Neural cell (in vitro differentiated cells): ENCODE measurements at regions not wholly inside any gene's neighbourhood (a gene's known extent, or its start where the extent isn't known, plus 50 kb on each side); places are given as distances from the start of the nearest gene placed in this dataset.

ENCODE experiments used
- H2AFZ ChIP-seq: fragments of 200-600, 300-800 bp; sonication (generic), shearing (Covaris generic); 2 replicates; pipeline ENCODE4 v1.6.0; 2014; ENCODE audit warnings: low read depth, mild to moderate bottlenecking, antibody characterized with exemption, low read length, moderate library complexity
- H3F3A ChIP-seq: fragments of 200-600 bp; shearing (Covaris generic); 2 replicates; pipeline ENCODE4 v1.6.1; 2016; ENCODE audit warnings: mild to moderate bottlenecking, moderate library complexity, mixed read lengths, antibody characterized with exemption, low read length; ENCODE audit not compliant: insufficient read depth, poor library complexity, severe bottlenecking
- H3K27ac ChIP-seq: fragments of 200-600, 300-800 bp; sonication (generic), shearing (Covaris generic); 2 replicates; pipeline ENCODE4 v1.5.1; 2014; ENCODE audit warnings: mild to moderate bottlenecking, low read length, moderate library complexity
- H3K27me3 ChIP-seq: fragments of 300-800, 200-600 bp; sonication (generic), shearing (Covaris generic); 2 replicates; pipeline ENCODE4 v1.6.0; 2014; ENCODE audit warnings: mild to moderate bottlenecking, low read depth, low read length, moderate library complexity; ENCODE audit not compliant: insufficient read depth
- H3K36me3 ChIP-seq: fragments of 300-800, 200-600 bp; sonication (generic), shearing (Covaris generic); 2 replicates; pipeline ENCODE4 v1.5.1; 2014; ENCODE audit warnings: mild to moderate bottlenecking, antibody characterized with exemption, low read length, moderate library complexity; ENCODE audit not compliant: insufficient read depth
- H3K4me2 ChIP-seq: fragments of 300-800, 200-600 bp; sonication (generic), shearing (Covaris generic); 2 replicates; pipeline ENCODE4 v1.6.0; 2014; ENCODE audit warnings: mild to moderate bottlenecking, low read length
- H3K4me3 ChIP-seq: fragments of 300-800, 200-600 bp; sonication (generic), shearing (Covaris generic); 2 replicates; pipeline ENCODE4 v1.5.1; 2014; ENCODE audit warnings: mild to moderate bottlenecking, low read length, moderate library complexity
- H3K79me2 ChIP-seq: fragments of 200-600 bp; shearing (Covaris generic); replicated peaks from 2 replicates; pipeline ENCODE4 v1.6.0; 2014; ENCODE audit warnings: mild to moderate bottlenecking, low read length, moderate library complexity; ENCODE audit not compliant: insufficient read depth
- H3K9ac ChIP-seq: fragments of 300-800, 200-600 bp; sonication (generic), shearing (Covaris generic); 2 replicates; pipeline ENCODE4 v1.6.1; 2016; ENCODE audit warnings: mild to moderate bottlenecking, low read length, mixed read lengths
- H3K9me2 ChIP-seq: fragments of 200-600 bp; shearing (Covaris generic); 2 replicates; pipeline ENCODE4 v1.6.1; 2016; ENCODE audit warnings: mild to moderate bottlenecking, low read length, mixed read lengths; ENCODE audit not compliant: insufficient read depth
- H3K9me3 ChIP-seq: fragments of 200-600, 300-800 bp; sonication (generic), shearing (Covaris generic); 2 replicates; pipeline ENCODE4 v1.6.1; 2016; ENCODE audit warnings: mild to moderate bottlenecking, mixed run types, low read length, moderate library complexity, mixed read lengths
- H4K20me1 ChIP-seq: fragments of 200-600 bp; shearing (Covaris generic); 2 replicates; pipeline ENCODE4 v1.6.1; 2016; ENCODE audit warnings: mild to moderate bottlenecking, mixed run types; ENCODE audit not compliant: insufficient read depth
- EP300 ChIP-seq: fragments of 450-650 bp; conservative IDR thresholded peaks from 2 replicates; pipeline ENCODE4 v1.6.1; 2014; ENCODE audit warnings: antibody characterized with exemption, mild to moderate bottlenecking, moderate library complexity; ENCODE audit not compliant: poor library complexity, severe bottlenecking
- EZH2 ChIP-seq: fragments of 200-600, 300-800 bp; shearing (Covaris generic), sonication (generic); IDR thresholded peaks from 2 replicates; pipeline ENCODE4 v1.6.1; 2014; ENCODE audit warnings: antibody characterized with exemption, low read length, borderline replicate concordance, mild to moderate bottlenecking; ENCODE audit not compliant: insufficient read depth, poor library complexity, severe bottlenecking
- MXI1 ChIP-seq: fragments of 450-650 bp; conservative IDR thresholded peaks from 2 replicates; pipeline ENCODE4 v1.6.1; 2014; ENCODE audit warnings: antibody characterized with exemption, mild to moderate bottlenecking; ENCODE audit not compliant: poor library complexity, severe bottlenecking
- POLR2AphosphoS5 ChIP-seq: IDR thresholded peaks from 2 replicates; pipeline ENCODE4 v1.6.1; 2012
- RAD21 ChIP-seq: fragments of 450-650 bp; conservative IDR thresholded peaks from 2 replicates; pipeline ENCODE4 v1.6.1; 2014; ENCODE audit warnings: antibody characterized with exemption, mild to moderate bottlenecking, moderate library complexity
- SMC3 ChIP-seq: fragments of 450-650 bp; conservative IDR thresholded peaks from 2 replicates; pipeline ENCODE4 v1.6.1; 2014; ENCODE audit warnings: antibody characterized with exemption, mild to moderate bottlenecking, moderate library complexity; ENCODE audit not compliant: poor library complexity
- TAF1 ChIP-seq: IDR thresholded peaks from 2 replicates; pipeline ENCODE4 v1.6.1; 2012; ENCODE audit warnings: low read depth
- TF ChIP-seq, protein P1 (sequence below): IDR thresholded peaks from 2 replicates; pipeline ENCODE4 v1.6.1; 2012; ENCODE audit warnings: borderline replicate concordance
- TF ChIP-seq, protein P2 (sequence below): fragments of 450-650 bp; IDR thresholded peaks from 2 replicates; pipeline ENCODE4 v1.5.1; 2014; ENCODE audit warnings: antibody characterized with exemption, mild to moderate bottlenecking, moderate library complexity; ENCODE audit not compliant: poor library complexity, severe bottlenecking

DNA sequence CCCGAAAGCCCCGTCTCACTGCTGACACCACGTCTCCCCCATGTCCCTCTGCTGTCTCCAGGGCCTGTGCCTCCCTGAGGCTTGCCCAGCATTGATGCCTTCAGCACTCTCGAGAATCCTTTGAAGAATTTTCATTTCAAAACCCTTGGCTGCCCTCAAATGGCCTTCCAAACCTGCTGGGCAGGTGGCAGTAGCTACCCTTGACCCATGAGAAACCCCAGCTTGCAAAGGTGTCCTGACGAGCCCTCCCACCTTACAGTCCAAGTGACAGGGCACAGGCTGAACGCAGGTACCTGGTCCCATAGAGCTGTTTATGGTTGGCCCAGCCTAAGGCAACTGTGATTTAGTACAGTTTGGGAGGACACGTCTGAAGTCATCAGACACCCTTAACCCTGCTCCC lies 97.2 kb upstream of the SPIN1 start:
- Histone ChIP-seq H3K9me3 (no peaks in the 10 kb centered on the region), H3K9ac (no peak overlapping the region), H3K4me3 (no peak overlapping the region), H4K20me1 (no peaks in the 10 kb centered on the region), H3F3A (no peaks in the 10 kb centered on the region), H3K27me3 (no peaks in the 10 kb centered on the region), H3K27ac (no peak overlapping the region), H3K9me2 (no peaks in the 10 kb centered on the region), H3K36me3 (no peaks in the 10 kb centered on the region), H2AFZ (no peak overlapping the region), H3K4me2 (peak overlapping the region; percentile 8), H3K79me2 (no peaks in the 10 kb centered on the region)
- TF ChIP-seq, protein P1, sequence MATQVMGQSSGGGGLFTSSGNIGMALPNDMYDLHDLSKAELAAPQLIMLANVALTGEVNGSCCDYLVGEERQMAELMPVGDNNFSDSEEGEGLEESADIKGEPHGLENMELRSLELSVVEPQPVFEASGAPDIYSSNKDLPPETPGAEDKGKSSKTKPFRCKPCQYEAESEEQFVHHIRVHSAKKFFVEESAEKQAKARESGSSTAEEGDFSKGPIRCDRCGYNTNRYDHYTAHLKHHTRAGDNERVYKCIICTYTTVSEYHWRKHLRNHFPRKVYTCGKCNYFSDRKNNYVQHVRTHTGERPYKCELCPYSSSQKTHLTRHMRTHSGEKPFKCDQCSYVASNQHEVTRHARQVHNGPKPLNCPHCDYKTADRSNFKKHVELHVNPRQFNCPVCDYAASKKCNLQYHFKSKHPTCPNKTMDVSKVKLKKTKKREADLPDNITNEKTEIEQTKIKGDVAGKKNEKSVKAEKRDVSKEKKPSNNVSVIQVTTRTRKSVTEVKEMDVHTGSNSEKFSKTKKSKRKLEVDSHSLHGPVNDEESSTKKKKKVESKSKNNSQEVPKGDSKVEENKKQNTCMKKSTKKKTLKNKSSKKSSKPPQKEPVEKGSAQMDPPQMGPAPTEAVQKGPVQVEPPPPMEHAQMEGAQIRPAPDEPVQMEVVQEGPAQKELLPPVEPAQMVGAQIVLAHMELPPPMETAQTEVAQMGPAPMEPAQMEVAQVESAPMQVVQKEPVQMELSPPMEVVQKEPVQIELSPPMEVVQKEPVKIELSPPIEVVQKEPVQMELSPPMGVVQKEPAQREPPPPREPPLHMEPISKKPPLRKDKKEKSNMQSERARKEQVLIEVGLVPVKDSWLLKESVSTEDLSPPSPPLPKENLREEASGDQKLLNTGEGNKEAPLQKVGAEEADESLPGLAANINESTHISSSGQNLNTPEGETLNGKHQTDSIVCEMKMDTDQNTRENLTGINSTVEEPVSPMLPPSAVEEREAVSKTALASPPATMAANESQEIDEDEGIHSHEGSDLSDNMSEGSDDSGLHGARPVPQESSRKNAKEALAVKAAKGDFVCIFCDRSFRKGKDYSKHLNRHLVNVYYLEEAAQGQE, result no peak
- TF ChIP-seq SMC3 (no peak), EZH2 (no peak), MXI1 (no peak), TAF1 (no peak), POLR2AphosphoS5 (no peak), RAD21 (no peak), EP300 (no peak)
- TF ChIP-seq, protein P2, sequence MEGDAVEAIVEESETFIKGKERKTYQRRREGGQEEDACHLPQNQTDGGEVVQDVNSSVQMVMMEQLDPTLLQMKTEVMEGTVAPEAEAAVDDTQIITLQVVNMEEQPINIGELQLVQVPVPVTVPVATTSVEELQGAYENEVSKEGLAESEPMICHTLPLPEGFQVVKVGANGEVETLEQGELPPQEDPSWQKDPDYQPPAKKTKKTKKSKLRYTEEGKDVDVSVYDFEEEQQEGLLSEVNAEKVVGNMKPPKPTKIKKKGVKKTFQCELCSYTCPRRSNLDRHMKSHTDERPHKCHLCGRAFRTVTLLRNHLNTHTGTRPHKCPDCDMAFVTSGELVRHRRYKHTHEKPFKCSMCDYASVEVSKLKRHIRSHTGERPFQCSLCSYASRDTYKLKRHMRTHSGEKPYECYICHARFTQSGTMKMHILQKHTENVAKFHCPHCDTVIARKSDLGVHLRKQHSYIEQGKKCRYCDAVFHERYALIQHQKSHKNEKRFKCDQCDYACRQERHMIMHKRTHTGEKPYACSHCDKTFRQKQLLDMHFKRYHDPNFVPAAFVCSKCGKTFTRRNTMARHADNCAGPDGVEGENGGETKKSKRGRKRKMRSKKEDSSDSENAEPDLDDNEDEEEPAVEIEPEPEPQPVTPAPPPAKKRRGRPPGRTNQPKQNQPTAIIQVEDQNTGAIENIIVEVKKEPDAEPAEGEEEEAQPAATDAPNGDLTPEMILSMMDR, result no peak

DNA sequence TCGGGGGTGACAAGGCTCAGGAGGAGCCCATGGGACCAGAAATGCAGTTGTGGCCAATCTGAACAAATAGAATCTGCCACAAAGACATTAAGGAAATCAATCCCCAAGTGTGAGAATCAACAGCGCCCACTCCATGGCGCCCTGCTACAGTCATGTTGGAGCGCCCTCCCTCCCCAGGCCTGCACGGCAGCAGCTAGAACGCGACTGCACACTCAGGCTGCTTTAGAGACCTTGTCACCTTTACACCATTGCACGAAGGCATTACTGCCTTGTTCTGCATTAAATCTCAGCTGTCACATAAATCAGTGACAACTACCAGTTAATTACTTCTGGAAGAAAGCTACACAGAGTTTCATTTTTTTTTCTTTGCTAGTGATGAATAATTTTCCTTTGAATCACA lies 98.7 kb upstream of the SPIN1 start:
- no peak overlapping the region for H3K9ac ChIP-seq
- H3K79me2 ChIP-seq, result no peaks in the 10 kb centered on the region
- no peaks in the 10 kb centered on the region for H3K36me3 ChIP-seq
- TF ChIP-seq RAD21, result no peak
- no peak for TF ChIP-seq TAF1
- no peak for TF ChIP-seq EP300
- TF ChIP-seq EZH2, result no peak
- TF ChIP-seq, protein P1, result no peak
- no peaks in the 10 kb centered on the region for H3K27me3 ChIP-seq
- no peaks in the 10 kb centered on the region for H3K9me3 ChIP-seq
- no peaks in the 10 kb centered on the region for H3F3A ChIP-seq
- H3K27ac ChIP-seq, result no peak overlapping the region
- no peaks in the 10 kb centered on the region for H3K9me2 ChIP-seq
- H4K20me1 ChIP-seq, result no peaks in the 10 kb centered on the region
- no peak overlapping the region for H2AFZ ChIP-seq
- H3K4me2 ChIP-seq, result no peak overlapping the region
- H3K4me3 ChIP-seq, result no peak overlapping the region
